ENCODE measurements at regions not wholly inside any gene's neighbourhood (a gene's known extent, or its start where the extent isn't known, plus 50 kb on each side); places are given as distances from the start of the nearest gene placed in this dataset.

GRCh38 chr13:76795701-76796695, 90.2 kb downstream of the KCTD12 start:
- DNase-seq = no peak

GRCh38 chr13:76792731-76793347, 93.4 kb downstream of the KCTD12 start:
- no peak for DNase-seq

GRCh38 chr13:76790980-76791819, 95.0 kb downstream of the KCTD12 start:
- DNase-seq = peak; percentile 12

GRCh38 chr13:76790526-76790925, 95.7 kb downstream of the KCTD12 start:
- DNase-seq = no peak

GRCh38 chr13:76783798-76784197, 102.4 kb downstream of the KCTD12 start:
- DNase-seq = peak; percentile 67

GRCh38 chr13:76778853-76779252, 107.4 kb downstream of the KCTD12 start:
- DNase-seq = no peak

- no peak for DNase-seq
Measured at GRCh38 chr13:76777096-76777495, 109.1 kb downstream of the KCTD12 start.

- no peak for DNase-seq
Measured at GRCh38 chr13:76775088-76775740, 111.0 kb downstream of the KCTD12 start.

GRCh38 chr13:76773448-76774094, 112.6 kb downstream of the KCTD12 start:
- no peak for DNase-seq

- no peak for DNase-seq
Measured at GRCh38 chr13:76772241-76772640, 114.0 kb downstream of the KCTD12 start.

GRCh38 chr13:76769271-76769791, 116.9 kb downstream of the KCTD12 start:
- DNase-seq = no peak

- no peak for DNase-seq
Measured at GRCh38 chr13:76768384-76768783, 117.8 kb downstream of the KCTD12 start.

GRCh38 chr13:76764916-76765315, 121.3 kb downstream of the KCTD12 start:
- no peak for DNase-seq

- no peak for DNase-seq
Measured at GRCh38 chr13:76764429-76764828, 121.8 kb downstream of the KCTD12 start.

- no peak for DNase-seq
Measured at GRCh38 chr13:76762721-76763120, 123.5 kb downstream of the KCTD12 start.

- DNase-seq = no peak
Measured at GRCh38 chr13:76759877-76760276, 126.3 kb downstream of the KCTD12 start.

GRCh38 chr13:76758738-76759137, 127.5 kb downstream of the KCTD12 start:
- no peak for DNase-seq

GRCh38 chr13:76758257-76758656, 127.9 kb downstream of the KCTD12 start:
- no peak for DNase-seq

- DNase-seq = no peak
Measured at GRCh38 chr13:76756451-76756850, 129.8 kb downstream of the KCTD12 start.

GRCh38 chr13:76754414-76754813, 131.8 kb downstream of the KCTD12 start:
- no peak for DNase-seq

- no peak for DNase-seq
Measured at GRCh38 chr13:76751278-76751677, 134.9 kb downstream of the KCTD12 start.

GRCh38 chr13:76750126-76750525, 136.1 kb downstream of the KCTD12 start:
- no peak for DNase-seq

All from COR-L47 (cell line).